H1 (cell line): ENCODE measurements at regions not wholly inside any gene's neighbourhood (a gene's known extent, or its start where the extent isn't known, plus 50 kb on each side); places are given as distances from the start of the nearest gene placed in this dataset.

Source experiments
- CTCF ChIA-PET: fragments of 300-600 bp; sonication (Branson Sonifier 250); formaldehyde crosslinking; loops from one replicate; lab custom pipeline; 2021; ENCODE audit not compliant: partially characterized antibody; lab: Charles Lee
- POLR2A ChIA-PET: fragments of 300-600 bp; sonication (Branson Sonifier 250); formaldehyde crosslinking; loops from one replicate; lab custom pipeline; 2021; ENCODE audit warnings: inconsistent platforms; ENCODE audit not compliant: partially characterized antibody; lab: Charles Lee
- DNase-seq, 2 experiments: peaks; one replicate each; pipeline versions ENCODE4 v3.0.0 to v3.0.0-alpha.2; 2010 to 2022; ENCODE audit warnings: low spot score in 2 of 2, low read depth in 1 of 2, mixed read lengths in 1 of 2
- FAIRE-seq: peaks from 2 replicates; lab custom pipeline; 2011; peaks lifted over from hg19 to GRCh38; lab: Jason Lieb, UNC
- H2AFZ ChIP-seq: 2 replicates; pipeline ENCODE4 v1.8.1; 2012; ENCODE audit warnings: low read length, inconsistent platforms
- H2AK5ac ChIP-seq: 2 replicates; pipeline ENCODE4 v1.6.1; 2013; ENCODE audit warnings: low read depth, low read length
- H2BK120ac ChIP-seq: replicated peaks from 2 replicates; pipeline ENCODE3; 2013; ENCODE audit warnings: low read depth, low read length, inconsistent platforms
- H2BK12ac ChIP-seq: 2 replicates; pipeline ENCODE4 v1.6.1; 2013; ENCODE audit warnings: low read depth, low read length
- H2BK15ac ChIP-seq: 2 replicates; pipeline ENCODE4 v1.6.1; 2013; ENCODE audit warnings: low read length
- H2BK20ac ChIP-seq: 2 replicates; pipeline ENCODE4 v1.6.1; 2013; ENCODE audit warnings: low read length
- H2BK5ac ChIP-seq: 2 replicates; pipeline ENCODE4 v1.6.1; 2013; ENCODE audit warnings: low read depth, low read length
- H3K14ac ChIP-seq: 2 replicates; pipeline ENCODE4 v1.6.1; 2013; ENCODE audit warnings: inconsistent platforms; ENCODE audit not compliant: insufficient read length
- H3K18ac ChIP-seq: 2 replicates; pipeline ENCODE4 v1.6.1; 2013; ENCODE audit warnings: low read length; ENCODE audit errors: extremely low read depth
- H3K23ac ChIP-seq: 2 replicates; pipeline ENCODE4 v1.6.1; 2013; ENCODE audit warnings: inconsistent platforms; ENCODE audit not compliant: insufficient read length
- H3K23me2 ChIP-seq: 2 replicates; pipeline ENCODE4 v1.6.1; 2013; ENCODE audit warnings: low read depth, low read length
- H3K27ac ChIP-seq: 2 replicates; pipeline ENCODE4 v1.6.1; 2011; ENCODE audit warnings: low read depth, low read length, inconsistent platforms
- H3K27me3 ChIP-seq, 4 experiments: replicated peaks in 1 of 4; 1 replicate in 1 of 4; 2 replicates in 3 of 4; pipeline versions ENCODE4 v1.6.1 to v1.8.1; 2011 to 2013; ENCODE audit warnings: low read length in 3 of 4, mild to moderate bottlenecking in 3 of 4, inconsistent platforms in 2 of 4, mixed read lengths in 2 of 4, moderate library complexity in 1 of 4; ENCODE audit not compliant: control insufficient read depth in 3 of 4, insufficient read depth in 3 of 4; ENCODE audit errors: extremely low read depth in 1 of 4
- H3K36me3 ChIP-seq, 4 experiments: 2 replicates each; pipeline versions ENCODE4 v1.6.1 to v1.8.1; 2011 to 2013; ENCODE audit warnings: mild to moderate bottlenecking in 4 of 4, low read length in 3 of 4, moderate library complexity in 2 of 4, control low read depth in 1 of 4, inconsistent platforms in 1 of 4; ENCODE audit not compliant: insufficient read depth in 4 of 4, control insufficient read depth in 2 of 4
- H3K4ac ChIP-seq: replicated peaks from 2 replicates; pipeline ENCODE3; 2013; ENCODE audit warnings: low read length, low read depth, mixed read lengths, inconsistent platforms; ENCODE audit not compliant: insufficient read length
- H3K4me1 ChIP-seq, 4 experiments: replicated peaks in 1 of 4; 1 replicate in 1 of 4; 2 replicates in 3 of 4; pipeline versions ENCODE4 v1.6.1 to v1.8.1; 2011 to 2013; ENCODE audit warnings: low read length in 3 of 4, inconsistent platforms in 2 of 4, mixed read lengths in 1 of 4; ENCODE audit not compliant: insufficient read depth in 4 of 4, control insufficient read depth in 3 of 4
- H3K4me2 ChIP-seq, 2 experiments: 2 replicates each; pipeline versions ENCODE4 v1.6.1 to v1.8.1; 2011 to 2013; ENCODE audit warnings: low read depth in 2 of 2, low read length in 2 of 2, control low read depth in 1 of 2, inconsistent platforms in 1 of 2, mild to moderate bottlenecking in 1 of 2; ENCODE audit not compliant: insufficient read depth in 1 of 2
- H3K4me3 ChIP-seq, 4 experiments: fragments of 200-600, 300-600 bp in 1 of 4; sonication (generic), shearing (Covaris generic), sonication (Bioruptor Twin) in 1 of 4; 2 replicates each; pipeline versions ENCODE4 v1.5.1 to v1.8.1; 2011 to 2016; ENCODE audit warnings: low read length in 4 of 4, low read depth in 3 of 4, control low read depth in 2 of 4, inconsistent platforms in 2 of 4, mild to moderate bottlenecking in 2 of 4, mixed read lengths in 1 of 4, moderate library complexity in 1 of 4; ENCODE audit not compliant: insufficient read depth in 2 of 4; ENCODE audit errors: extremely low read depth in 1 of 4
- H3K56ac ChIP-seq: replicated peaks from 2 replicates; pipeline ENCODE3; 2013; ENCODE audit warnings: low read depth, mild to moderate bottlenecking, mixed read lengths, low read length, inconsistent platforms; ENCODE audit not compliant: insufficient read length
- H3K79me1 ChIP-seq: 2 replicates; pipeline ENCODE4 v1.6.1; 2013; ENCODE audit warnings: low read depth, low read length, control low read depth
- H3K79me2 ChIP-seq, 2 experiments: 2 replicates each; pipeline versions ENCODE4 v1.6.1 to v1.8.1; 2012 to 2013; ENCODE audit warnings: low read length in 2 of 2, mild to moderate bottlenecking in 2 of 2, inconsistent platforms in 1 of 2; ENCODE audit not compliant: insufficient read depth in 2 of 2, control insufficient read depth in 1 of 2
- H3K9ac ChIP-seq, 4 experiments: replicated peaks in 1 of 4; 1 replicate in 1 of 4; 2 replicates in 3 of 4; pipeline versions ENCODE4 v1.6.1 to v1.8.1; 2011 to 2013; ENCODE audit warnings: low read depth in 3 of 4, low read length in 3 of 4, control low read depth in 2 of 4, mild to moderate bottlenecking in 2 of 4, moderate library complexity in 2 of 4, inconsistent platforms in 1 of 4; ENCODE audit errors: extremely low read depth in 1 of 4
- H3K9me3 ChIP-seq, 2 experiments: 2 replicates each; pipeline versions ENCODE4 v1.6.1 to v1.8.1; 2012 to 2013; ENCODE audit warnings: mild to moderate bottlenecking in 2 of 2, moderate library complexity in 2 of 2, control low read depth in 1 of 2, inconsistent platforms in 1 of 2, low read depth in 1 of 2, low read length in 1 of 2, mixed read lengths in 1 of 2; ENCODE audit not compliant: insufficient read depth in 2 of 2
- H4K20me1 ChIP-seq, 2 experiments: replicated peaks in 1 of 2; 2 replicates each; pipeline versions ENCODE3 to v1.8.1; 2011 to 2013; ENCODE audit warnings: inconsistent platforms in 2 of 2, low read length in 2 of 2, mild to moderate bottlenecking in 1 of 2; ENCODE audit not compliant: insufficient read depth in 2 of 2, control insufficient read depth in 1 of 2
- H4K5ac ChIP-seq: 2 replicates; pipeline ENCODE4 v1.6.1; 2013; ENCODE audit warnings: low read length, low read depth, mixed read lengths, inconsistent platforms; ENCODE audit not compliant: insufficient read length
- H4K8ac ChIP-seq: 2 replicates; pipeline ENCODE4 v1.8.0; 2013; ENCODE audit warnings: mild to moderate bottlenecking, moderate library complexity, low read length, inconsistent platforms; ENCODE audit not compliant: insufficient read depth; ENCODE audit errors: extremely low read depth
- H4K91ac ChIP-seq: replicated peaks from 2 replicates; pipeline ENCODE3; 2013; ENCODE audit warnings: low read length, mixed read lengths, inconsistent platforms; ENCODE audit not compliant: insufficient read length
- WGBS, 2 experiments: shearing (Covaris generic) in 1 of 2; methylation state at CpG; one replicate each; pipeline versions ENCODE4 v1.1.6 to v1.1.7; 2013 to 2015; ENCODE audit warnings: low lambda C conversion rate in 2 of 2, mixed read lengths in 2 of 2, inconsistent platforms in 1 of 2, low coverage in 1 of 2, missing lambda C conversion rate in 1 of 2; ENCODE audit not compliant: insufficient replicate concordance in 2 of 2, insufficient coverage in 1 of 2, insufficient read length in 1 of 2; ENCODE audit errors: extremely low coverage in 1 of 2, missing lambda C conversion rate in 1 of 2; 5-methylcytosine and 5-hydroxymethylcytosine counted together

DNA sequence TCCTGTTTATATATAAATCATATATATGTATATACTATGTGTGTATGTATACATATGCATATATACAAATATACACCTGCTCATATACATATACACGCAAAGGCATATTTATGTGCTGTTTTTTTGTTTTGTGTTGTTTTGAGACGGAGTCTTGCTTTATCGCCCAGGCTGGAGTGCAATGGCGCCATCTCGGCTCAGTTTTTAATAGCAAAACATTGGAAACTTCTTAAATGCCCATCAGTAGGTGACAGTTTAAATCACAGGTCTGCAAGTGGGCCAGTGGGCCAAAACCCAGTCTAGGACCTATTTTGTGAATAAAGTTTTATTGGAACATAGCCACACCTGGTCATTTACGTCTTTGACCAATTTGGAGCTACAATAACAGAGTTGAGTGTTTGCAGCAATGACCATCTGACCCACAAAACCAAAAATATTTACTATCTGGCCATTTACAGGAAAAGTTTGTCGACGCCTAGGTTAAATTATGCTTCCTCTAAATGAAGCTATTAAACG, 132.3 kb downstream of the TOMM20 start:
- Histone ChIP-seq H2BK15ac (no peak overlapping the region), H3K23me2 (no peaks in the 10 kb centered on the region), H3K27ac (no peak overlapping the region), H3K4me2 (no peak overlapping the region), H4K91ac (no peak overlapping the region), H3K9me3 (no peaks in the 10 kb centered on the region), H4K20me1 (no peaks in the 10 kb centered on the region), H2BK5ac (no peak overlapping the region), H2AK5ac (no peak overlapping the region), H3K9ac (no peak overlapping the region), H3K79me1 (no peaks in the 10 kb centered on the region), H3K56ac (no peak overlapping the region), H3K27me3 (no peaks in the 10 kb centered on the region), H3K23ac (no peak overlapping the region), H3K4me1 (no peaks in the 10 kb centered on the region; a peak in 1 of 7 replicates), H3K4me3 (no peak overlapping the region), H2BK12ac (no peak overlapping the region), H3K79me2 (no peaks in the 10 kb centered on the region), H4K8ac (no peak overlapping the region), H3K14ac (no peak overlapping the region), H2BK20ac (no peak overlapping the region), H3K4ac (no peak overlapping the region), H3K18ac (no peak overlapping the region), H3K36me3 (no peaks in the 10 kb centered on the region), H2AFZ (no peak overlapping the region), H4K5ac (no peak overlapping the region), H2BK120ac (no peak overlapping the region)
- ChIA-PET CTCF (no interaction called here), POLR2A (interaction anchor here (1.7 kb wide), 1 partner anchor 26 kb away, joined by 5 read pairs; no protein-coding TSS in a partner anchor)
- 91% methylated on average over 9 of the region's 9 CpGs; no CpG with 5 or more reads in 1 of the 2 experiments for WGBS, 2 experiments
- FAIRE-seq (no peak), DNase-seq (no peak)
